GM12878 (cell line): ENCODE measurements at regions not wholly inside any gene's neighbourhood (a gene's known extent, or its start where the extent isn't known, plus 50 kb on each side); places are given as distances from the start of the nearest gene placed in this dataset.

Experiments used
- ATAC-seq: fragments of 200-7000 bp; cut with Tn5 transposase; 3 replicates; pipeline ENCODE4 v1.9.1; 2020; ENCODE audit warnings: mild to moderate bottlenecking, moderate library complexity
- BruUV-seq: library from RNA; stranded (reverse); fragments of 400-500 nt; replicated peaks from 2 replicates; lab custom pipeline; 2021; lab: Mats Ljungman, UMichigan
- CTCF ChIA-PET: fragments of 300-600 bp; sonication (Branson Sonifier 250); formaldehyde crosslinking; extraction: SDS; loops from one replicate; lab custom pipeline; 2021; ENCODE audit warnings: inconsistent platforms; lab: Yijun Ruan, JAX
- POLR2A ChIA-PET: fragments of 350-600 bp; formaldehyde crosslinking; extraction: SDS; loops from one replicate; lab custom pipeline; 2021; ENCODE audit warnings: inconsistent platforms; lab: Charles Lee
- RAD21 ChIA-PET: fragments of 300-600 bp; sonication (Branson Sonifier 250); formaldehyde crosslinking; loops from one replicate; lab custom pipeline; 2023; ENCODE audit warnings: antibody characterized with exemption; ENCODE audit not compliant: unreplicated experiment; lab: Charles Lee
- SMC1A ChIA-PET: fragments of 300-600 bp; sonication (Branson Sonifier 250); formaldehyde crosslinking; loops from one replicate; lab custom pipeline; 2023; ENCODE audit not compliant: unreplicated experiment, uncharacterized antibody; lab: Charles Lee
- DNase-seq: peaks from one replicate; pipeline ENCODE4 v3.0.0-alpha.2; 2011; ENCODE audit warnings: low read depth, low spot score
- FAIRE-seq: peaks from 3 replicates; lab custom pipeline; 2011; peaks lifted over from hg19 to GRCh38; lab: Jason Lieb, UNC
- H2AFZ ChIP-seq: 2 replicates; pipeline ENCODE4 v1.6.0; 2011; ENCODE audit warnings: low read depth, low read length, control low read depth; ENCODE audit not compliant: control insufficient read depth
- H3K27ac ChIP-seq: 2 replicates; pipeline ENCODE4 v1.5.1; 2011; ENCODE audit warnings: control low read depth; ENCODE audit not compliant: control insufficient read depth, insufficient read depth
- H3K27me3 ChIP-seq, 2 experiments: replicated peaks in 1 of 2; 2 replicates each; pipeline versions ENCODE4 v1.6.0 to v1.6.1; 2011; ENCODE audit warnings: low read length in 1 of 2; ENCODE audit not compliant: control insufficient read depth in 2 of 2, insufficient read depth in 2 of 2
- H3K36me3 ChIP-seq, 2 experiments: 2 replicates each; pipeline ENCODE4 v1.5.1; 2011; ENCODE audit warnings: low read length in 1 of 2; ENCODE audit not compliant: control insufficient read depth in 2 of 2, insufficient read depth in 2 of 2
- H3K4me1 ChIP-seq: 2 replicates; pipeline ENCODE4 v1.6.1; 2011; ENCODE audit warnings: mild to moderate bottlenecking, low read length, moderate library complexity, mixed read lengths; ENCODE audit not compliant: control insufficient read depth, insufficient read depth
- H3K4me2 ChIP-seq: 2 replicates; pipeline ENCODE4 v1.6.0; 2011; ENCODE audit warnings: control low read depth; ENCODE audit not compliant: control insufficient read depth, insufficient read depth
- H3K4me3 ChIP-seq: fragments of 200-600 bp; sonication (generic); 2 replicates; pipeline ENCODE4 v1.5.1; 2016
- H3K79me2 ChIP-seq: 2 replicates; pipeline ENCODE4 v1.6.0; 2011; ENCODE audit warnings: low read length; ENCODE audit not compliant: control insufficient read depth, insufficient read depth
- H3K9ac ChIP-seq: 2 replicates; pipeline ENCODE4 v1.8.0; 2011; ENCODE audit warnings: low read length, control low read depth, mixed read lengths; ENCODE audit not compliant: control insufficient read depth, insufficient read depth
- H3K9me3 ChIP-seq: replicated peaks from 3 replicates; pipeline ENCODE4 v1.5.1; 2011; ENCODE audit warnings: mild to moderate bottlenecking, low read length; ENCODE audit not compliant: control insufficient read depth, insufficient read depth
- H4K20me1 ChIP-seq: 2 replicates; pipeline ENCODE4 v1.6.0; 2011; ENCODE audit not compliant: control insufficient read depth, insufficient read depth
- ASH2L ChIP-seq: fragments of 300-600, 200-600 bp; sonication (generic); IDR thresholded peaks from 2 replicates; pipeline ENCODE4 v1.6.1; 2017; ENCODE audit warnings: low read depth, mild to moderate bottlenecking, borderline replicate concordance
- BACH1 ChIP-seq: fragments of 450-650 bp; IDR thresholded peaks from 2 replicates; pipeline ENCODE4 v1.6.1; 2017; ENCODE audit warnings: mild to moderate bottlenecking, borderline replicate concordance
- BMI1 ChIP-seq: fragments of 450-650 bp; IDR thresholded peaks from 2 replicates; pipeline ENCODE4 v1.6.1; 2016; ENCODE audit warnings: mild to moderate bottlenecking, moderate library complexity, borderline replicate concordance
- CBX3 ChIP-seq: fragments of 200-600 bp; sonication (generic); IDR thresholded peaks from 2 replicates; pipeline ENCODE4 v1.6.1; 2016; ENCODE audit warnings: low read depth, borderline replicate concordance
- CEBPB ChIP-seq, 2 experiments: fragments of 150-350 bp in 1 of 2; IDR thresholded peaks; 2 replicates each; pipeline ENCODE4 v1.6.1; 2012 to 2014; ENCODE audit warnings: low read depth in 2 of 2, low read length in 2 of 2, borderline replicate concordance in 1 of 2, inconsistent platforms in 1 of 2
- CEBPZ ChIP-seq: fragments of 150-350 bp; IDR thresholded peaks from 2 replicates; pipeline ENCODE4 v1.6.1; 2016; ENCODE audit warnings: low read depth, low read length
- IKZF2 ChIP-seq, 2 experiments: fragments of 450-650 bp; IDR thresholded peaks; 2 replicates each; pipeline ENCODE4 v1.6.1; 2017; ENCODE audit warnings: mild to moderate bottlenecking in 2 of 2, moderate library complexity in 2 of 2
- JUNB ChIP-seq: IDR thresholded peaks from 2 replicates; pipeline ENCODE4 v1.6.1; 2016; ENCODE audit warnings: antibody characterized with exemption, mild to moderate bottlenecking
- MEF2A ChIP-seq: IDR thresholded peaks from 2 replicates; pipeline ENCODE4 v1.6.1; 2011; ENCODE audit warnings: low read depth, mild to moderate bottlenecking, low read length, moderate library complexity; ENCODE audit not compliant: insufficient read depth
- MTA3 ChIP-seq: IDR thresholded peaks from 2 replicates; pipeline ENCODE4 v1.6.1; 2012; ENCODE audit warnings: low read length, inconsistent platforms, borderline replicate concordance
- NFIC ChIP-seq: IDR thresholded peaks from 2 replicates; pipeline ENCODE4 v1.6.1; 2012; ENCODE audit warnings: low read depth, mild to moderate bottlenecking, inconsistent platforms, low read length, moderate library complexity
- NFXL1 ChIP-seq: fragments of 450-650 bp; IDR thresholded peaks from 2 replicates; pipeline ENCODE4 v1.6.1; 2017; ENCODE audit warnings: antibody characterized with exemption, mild to moderate bottlenecking, borderline replicate concordance
- PKNOX1 ChIP-seq: fragments of 450-650 bp; IDR thresholded peaks from 2 replicates; pipeline ENCODE4 v1.6.1; 2016; ENCODE audit warnings: mild to moderate bottlenecking
- RFX5 ChIP-seq: IDR thresholded peaks from 2 replicates; pipeline ENCODE4 v1.6.1; 2011; ENCODE audit warnings: low read depth, low read length, improper control_type of control experiment
- SKIL ChIP-seq: fragments of 450-650 bp; IDR thresholded peaks from 2 replicates; pipeline ENCODE4 v1.6.1; 2017; ENCODE audit warnings: mild to moderate bottlenecking, low read depth, inconsistent platforms; ENCODE audit not compliant: poor library complexity, severe bottlenecking
- SMAD5 ChIP-seq: IDR thresholded peaks from 2 replicates; pipeline ENCODE4 v1.6.1; 2016; ENCODE audit warnings: antibody characterized with exemption, low read depth
- STAT1 ChIP-seq: fragments of 450-650 bp; conservative IDR thresholded peaks from 2 replicates; pipeline ENCODE4 v1.6.1; 2014; ENCODE audit warnings: antibody characterized with exemption, mild to moderate bottlenecking
- in situ Hi-C: fragments of 300-500 bp; cut with MboI; formaldehyde crosslinking; loops from 9 replicates; pipeline ENCODE4 v1.14.3; 2018; ENCODE audit warnings: mixed read lengths
- intact Hi-C: fragments of 100-400 bp; cut with micrococcal nuclease; formaldehyde crosslinking; loops from one replicate; pipeline ENCODE4 v1.14.2; 2022; ENCODE audit not compliant: unreplicated experiment

- TF ChIP-seq PKNOX1 (no peak), RFX5 (no peak), MEF2A (no peak), MTA3 (no peak), BACH1 (no peak), ASH2L (no peak)
- TF ChIP-seq, all 136 proteins: peak for 0
These were observed 203.5 kb upstream of the ITM2A start (continued) for GRCh38 chrX:79570524-79571240.

GRCh38 chrX:79568309-79568708 is 201.2 kb upstream of the ITM2A start:
- Histone ChIP-seq H3K27me3 (no peaks in the 10 kb centered on the region), H3K4me2 (no peak overlapping the region), H3K36me3 (no peaks in the 10 kb centered on the region), H3K9me3 (no peaks in the 10 kb centered on the region), H3K9ac (no peak overlapping the region), H3K4me3 (no peak overlapping the region), H4K20me1 (no peaks in the 10 kb centered on the region), H2AFZ (no peak overlapping the region), H3K4me1 (no peaks in the 10 kb centered on the region), H3K79me2 (no peaks in the 10 kb centered on the region), H3K27ac (no peak overlapping the region)
- BruUV-seq: no TSS peak
- no peak for DNase-seq
- FAIRE-seq: no peak
- intact Hi-C loops: no loop called here
- RAD21 ChIA-PET: no interaction called here
- ATAC-seq: no peak
- in situ Hi-C loops: no loop called here
- CTCF ChIA-PET: no interaction called here
- POLR2A ChIA-PET: no interaction called here
- SMC1A ChIA-PET: no interaction called here
- TF ChIP-seq NFIC (no peak), CBX3 (no peak), CEBPB (IDR thresholded peaks at IDR 0.05; ENCODE audit: borderline replicate concordance in 1 of 2, low read depth in 2 of 2, low read length in 2 of 2) (no peak), CEBPZ (no peak), SKIL (no peak), IKZF2 (IDR thresholded peaks at IDR 0.05) (no peak), SMAD5 (no peak), STAT1 (no peak), PKNOX1 (no peak), BMI1 (no peak), JUNB (no peak), NFXL1 (no peak)
